ENCODE measurements at regions not wholly inside any gene's neighbourhood (a gene's known extent, or its start where the extent isn't known, plus 50 kb on each side); places are given as distances from the start of the nearest gene placed in this dataset.

DNA sequence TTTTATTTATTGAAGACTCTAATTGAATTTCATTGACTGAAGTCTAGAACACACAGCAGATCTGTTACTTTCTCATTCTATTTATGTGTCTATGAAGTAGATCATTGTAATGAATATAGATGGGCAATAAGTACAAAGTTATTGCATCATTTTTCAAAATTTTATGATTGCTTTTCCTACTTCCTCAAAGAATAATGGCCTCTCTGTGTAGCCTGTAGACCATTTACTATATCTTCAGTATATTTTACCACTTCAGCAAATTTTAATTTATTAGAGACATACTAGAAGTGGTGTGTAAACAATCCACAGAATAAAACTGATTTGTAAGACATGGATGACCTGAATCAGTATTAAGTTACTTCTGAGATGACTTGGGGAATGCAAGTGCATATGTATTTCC is 291.7 kb upstream of the FAR2 start:
- no peak for TF ChIP-seq EZH2 (IDR thresholded peaks at IDR 0.05; ENCODE audit: low read length)
- TF ChIP-seq, protein P1, sequence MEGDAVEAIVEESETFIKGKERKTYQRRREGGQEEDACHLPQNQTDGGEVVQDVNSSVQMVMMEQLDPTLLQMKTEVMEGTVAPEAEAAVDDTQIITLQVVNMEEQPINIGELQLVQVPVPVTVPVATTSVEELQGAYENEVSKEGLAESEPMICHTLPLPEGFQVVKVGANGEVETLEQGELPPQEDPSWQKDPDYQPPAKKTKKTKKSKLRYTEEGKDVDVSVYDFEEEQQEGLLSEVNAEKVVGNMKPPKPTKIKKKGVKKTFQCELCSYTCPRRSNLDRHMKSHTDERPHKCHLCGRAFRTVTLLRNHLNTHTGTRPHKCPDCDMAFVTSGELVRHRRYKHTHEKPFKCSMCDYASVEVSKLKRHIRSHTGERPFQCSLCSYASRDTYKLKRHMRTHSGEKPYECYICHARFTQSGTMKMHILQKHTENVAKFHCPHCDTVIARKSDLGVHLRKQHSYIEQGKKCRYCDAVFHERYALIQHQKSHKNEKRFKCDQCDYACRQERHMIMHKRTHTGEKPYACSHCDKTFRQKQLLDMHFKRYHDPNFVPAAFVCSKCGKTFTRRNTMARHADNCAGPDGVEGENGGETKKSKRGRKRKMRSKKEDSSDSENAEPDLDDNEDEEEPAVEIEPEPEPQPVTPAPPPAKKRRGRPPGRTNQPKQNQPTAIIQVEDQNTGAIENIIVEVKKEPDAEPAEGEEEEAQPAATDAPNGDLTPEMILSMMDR (optimal IDR thresholded peaks at IDR 0.05 in 1 of 3, IDR thresholded peaks at IDR 0.05 in 1 of 3, conservative IDR thresholded peaks at IDR 0.05 in 1 of 3; ENCODE audit: extremely low read depth in 1 of 3, insufficient read depth in 2 of 3, low read length in 3 of 3) = no peak

Data from keratinocyte (primary cell).